Kidney (tissue), 13 donors: ENCODE measurements at regions not wholly inside any gene's neighbourhood (a gene's known extent, or its start where the extent isn't known, plus 50 kb on each side); places are given as distances from the start of the nearest gene placed in this dataset.

Source experiments
- DNase-seq, 5 donors: peaks; one replicate each; pipeline ENCODE4 v3.0.0-alpha.2; 2013 to 2020
- FAIRE-seq: peaks from 2 replicates; lab custom pipeline; 2012; peaks lifted over from hg19 to GRCh38; lab: Jason Lieb, UNC
- H3K27ac ChIP-seq, 2 donors: one replicate each; pipeline ENCODE4 v1.7.0; 2013; ENCODE audit warnings: low read depth in 2 of 2, low read length in 2 of 2, inconsistent platforms in 1 of 2
- H3K27me3 ChIP-seq: one replicate; pipeline ENCODE4 v1.7.1; 2013; ENCODE audit warnings: low read length, inconsistent platforms; ENCODE audit not compliant: control insufficient read depth, insufficient read depth
- H3K36me3 ChIP-seq, 3 donors: one replicate each; pipeline versions ENCODE4 v1.7.0 to v1.7.1; 2013; ENCODE audit warnings: low read length in 3 of 3, control low read depth in 1 of 3, inconsistent platforms in 1 of 3; ENCODE audit not compliant: insufficient read depth in 3 of 3, control insufficient read depth in 2 of 3
- H3K4me1 ChIP-seq, 3 donors: one replicate each; pipeline versions ENCODE4 v1.7.0 to v1.7.1; 2013; ENCODE audit warnings: low read length in 3 of 3, inconsistent platforms in 1 of 3, low read depth in 1 of 3; ENCODE audit not compliant: control insufficient read depth in 2 of 3, insufficient read depth in 2 of 3
- H3K4me3 ChIP-seq, 3 donors: one replicate each; pipeline versions ENCODE4 v1.7.0 to v1.8.1; 2013; ENCODE audit warnings: low read length in 3 of 3, control low read depth in 1 of 3, inconsistent platforms in 1 of 3
- H3K9ac ChIP-seq, 3 donors: one replicate each; pipeline versions ENCODE4 v1.7.0 to v1.7.1; 2013; ENCODE audit warnings: low read length in 3 of 3, control low read depth in 1 of 3, inconsistent platforms in 1 of 3
- H3K9me3 ChIP-seq, 3 donors: one replicate each; pipeline versions ENCODE4 v1.7.0 to v1.7.1; 2013; ENCODE audit warnings: low read length in 3 of 3, control low read depth in 1 of 3, inconsistent platforms in 1 of 3; ENCODE audit not compliant: control insufficient read depth in 2 of 3, insufficient read depth in 1 of 3
- CTCF ChIP-seq: IDR thresholded peaks from 3 replicates; pipeline ENCODE4 v1.5.1; 2012; ENCODE audit warnings: mild to moderate bottlenecking, moderate library complexity, borderline replicate concordance; ENCODE audit not compliant: insufficient read depth; ENCODE audit errors: extremely low read depth
- intact Hi-C: fragments of 100-400 bp; cut with DNase I; formaldehyde crosslinking; loops from one replicate; pipeline ENCODE4 v1.11.1; 2022
- donor health status: control.
- donor health status: control.
- donor health status: control.
- donor health status: control.
- donor health status: control.
- donor health status: DM: yes; HTN: yes; CAD: no.
- donor health status: Normal renal cell carcinoma (clear cell type).

- intact Hi-C loops: no loop called here
- DNase-seq: no peak
- TF ChIP-seq CTCF: no peak
- no peaks in the 10 kb centered on the region for H3K36me3 ChIP-seq
- FAIRE-seq: no peak
- no peak overlapping the region for H3K9ac ChIP-seq
- H3K4me3 ChIP-seq: no peak overlapping the region
- peaks cover 0 to 4% (median 1%) of the 10 kb centered on the region in 3 donors for H3K9me3 ChIP-seq
- no peaks in the 10 kb centered on the region for H3K27me3 ChIP-seq
- H3K4me1 ChIP-seq: no peaks in the 10 kb centered on the region
- no peak overlapping the region for H3K27ac ChIP-seq
These were observed 800.0 kb upstream of the FANCL start for GRCh38 chr2:59041139-59041538.

- no peak overlapping the region for H3K9ac ChIP-seq
- no peak for TF ChIP-seq CTCF
- no peak overlapping the region for H3K27ac ChIP-seq
- no peaks in the 10 kb centered on the region for H3K36me3 ChIP-seq
- H3K4me3 ChIP-seq: no peak overlapping the region
- DNase-seq (no peak), FAIRE-seq (no peak)
- no peaks in the 10 kb centered on the region for H3K4me1 ChIP-seq
- H3K27me3 ChIP-seq: no peaks in the 10 kb centered on the region
- peaks cover 0 to 4% (median 1%) of the 10 kb centered on the region in 3 donors for H3K9me3 ChIP-seq
- intact Hi-C loops: no loop called here
These were observed 793.7 kb upstream of the FANCL start for GRCh38 chr2:59034837-59035236.

GRCh38 chr2:59034106-59034505 lies 793.0 kb upstream of the FANCL start:
- H3K4me1 ChIP-seq: no peaks in the 10 kb centered on the region
- FAIRE-seq (no peak), DNase-seq (peak in 1 of 5 donors; percentile 25)
- no peaks in the 10 kb centered on the region for H3K36me3 ChIP-seq
- no peaks in the 10 kb centered on the region for H3K27me3 ChIP-seq
- H3K4me3 ChIP-seq: no peak overlapping the region
- no peak for TF ChIP-seq CTCF
- intact Hi-C loops: no loop called here
- H3K27ac ChIP-seq: no peak overlapping the region
- no peak overlapping the region for H3K9ac ChIP-seq
- peaks cover 0 to 4% (median 1%) of the 10 kb centered on the region in 3 donors for H3K9me3 ChIP-seq

- Histone ChIP-seq H3K36me3 (no peaks in the 10 kb centered on the region), H3K27ac (no peak overlapping the region), H3K9ac (no peak overlapping the region), H3K4me3 (no peak overlapping the region), H3K9me3 (peaks cover 0 to 4% (median 1%) of the 10 kb centered on the region in 3 donors), H3K27me3 (no peaks in the 10 kb centered on the region), H3K4me1 (no peaks in the 10 kb centered on the region)
- FAIRE-seq: no peak
- TF ChIP-seq CTCF: no peak
- DNase-seq: peak in 2 of 5 donors; percentile 72 to 83
- intact Hi-C loops: no loop called here
These were observed 792.5 kb upstream of the FANCL start for GRCh38 chr2:59033661-59034060.
